IPS-18a (cell line): ENCODE measurements at regions not wholly inside any gene's neighbourhood (a gene's known extent, or its start where the extent isn't known, plus 50 kb on each side); places are given as distances from the start of the nearest gene placed in this dataset.
A peak's percentile ranks its signal among the peaks of the same experiment; 100 is the strongest.

Experiments
- H3K27ac ChIP-seq: one replicate; pipeline ENCODE4 v1.5.1; 2013; ENCODE audit warnings: low read length
- H3K27me3 ChIP-seq: one replicate; pipeline ENCODE4 v1.6.1; 2013; ENCODE audit warnings: mild to moderate bottlenecking, low read length; ENCODE audit not compliant: control insufficient read depth, insufficient read depth
- H3K36me3 ChIP-seq: one replicate; pipeline ENCODE4 v1.6.1; 2013; ENCODE audit warnings: low read depth, low read length; ENCODE audit not compliant: control insufficient read depth
- H3K4me1 ChIP-seq: one replicate; pipeline ENCODE4 v1.6.1; 2013; ENCODE audit warnings: low read depth, low read length; ENCODE audit not compliant: control insufficient read depth
- H3K4me3 ChIP-seq: one replicate; pipeline ENCODE4 v1.5.1; 2013; ENCODE audit warnings: low read length
- H3K9ac ChIP-seq: one replicate; pipeline ENCODE4 v1.6.1; 2013; ENCODE audit warnings: mild to moderate bottlenecking, low read length, moderate library complexity
- H3K9me3 ChIP-seq: one replicate; pipeline ENCODE4 v1.6.1; 2013; ENCODE audit warnings: low read depth, low read length; ENCODE audit not compliant: control insufficient read depth

GRCh38 chr5:35373249-35373648 is 143.0 kb upstream of the PRLR start:
- H3K4me1 ChIP-seq: peaks cover 4% of the 10 kb centered on the region
- H3K4me3 ChIP-seq: no peak overlapping the region
- H3K9ac ChIP-seq: no peak overlapping the region
- no peaks in the 10 kb centered on the region for H3K36me3 ChIP-seq
- no peak overlapping the region for H3K27ac ChIP-seq
- H3K9me3 ChIP-seq: no peaks in the 10 kb centered on the region
- no peaks in the 10 kb centered on the region for H3K27me3 ChIP-seq

DNA sequence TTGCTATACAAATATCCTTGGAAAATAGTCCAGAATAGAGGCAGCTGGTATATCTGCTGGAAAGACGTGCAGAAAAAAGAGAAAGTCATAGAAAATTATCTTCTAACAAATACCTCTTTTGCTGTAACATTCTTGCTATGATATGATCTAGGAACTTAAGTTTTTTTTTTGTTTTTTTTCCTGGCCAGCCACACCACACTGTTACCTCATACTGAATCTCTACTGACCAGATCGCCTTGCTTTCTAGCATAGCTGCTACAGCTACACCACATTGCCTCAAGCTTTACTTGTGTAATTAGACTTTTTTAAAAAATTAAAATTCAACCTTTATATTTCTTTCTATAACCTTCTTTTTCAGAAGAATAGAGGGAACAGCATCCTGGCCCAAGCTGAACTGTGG is 142.2 kb upstream of the PRLR start:
- Histone ChIP-seq H3K9ac (no peak overlapping the region), H3K4me1 (peaks cover 4% of the 10 kb centered on the region), H3K27me3 (no peaks in the 10 kb centered on the region), H3K27ac (no peak overlapping the region), H3K9me3 (no peaks in the 10 kb centered on the region), H3K36me3 (no peaks in the 10 kb centered on the region), H3K4me3 (no peak overlapping the region)

GRCh38 chr5:35371951-35372426 is 141.7 kb upstream of the PRLR start:
- no peak overlapping the region for H3K4me3 ChIP-seq
- H3K4me1 ChIP-seq: peaks cover 4% of the 10 kb centered on the region
- no peak overlapping the region for H3K27ac ChIP-seq
- H3K27me3 ChIP-seq: no peaks in the 10 kb centered on the region
- no peak overlapping the region for H3K9ac ChIP-seq
- H3K36me3 ChIP-seq: no peaks in the 10 kb centered on the region
- H3K9me3 ChIP-seq: no peaks in the 10 kb centered on the region

GRCh38 chr5:35370871-35371270 is 140.6 kb upstream of the PRLR start:
- H3K9ac ChIP-seq: peak overlapping the region; percentile 12
- no peak overlapping the region for H3K4me3 ChIP-seq
- H3K4me1 ChIP-seq: peaks cover 4% of the 10 kb centered on the region
- no peak overlapping the region for H3K27ac ChIP-seq
- no peaks in the 10 kb centered on the region for H3K36me3 ChIP-seq
- no peaks in the 10 kb centered on the region for H3K27me3 ChIP-seq
- no peaks in the 10 kb centered on the region for H3K9me3 ChIP-seq

GRCh38 chr5:35369965-35370790 is 139.9 kb upstream of the PRLR start:
- no peaks in the 10 kb centered on the region for H3K36me3 ChIP-seq
- peaks cover 4% of the 10 kb centered on the region for H3K4me1 ChIP-seq
- no peak overlapping the region for H3K4me3 ChIP-seq
- H3K27ac ChIP-seq: no peak overlapping the region
- H3K9ac ChIP-seq: peak overlapping the region; percentile 12
- no peaks in the 10 kb centered on the region for H3K9me3 ChIP-seq
- H3K27me3 ChIP-seq: no peaks in the 10 kb centered on the region

GRCh38 chr5:35367526-35367925 is 137.2 kb upstream of the PRLR start:
- no peaks in the 10 kb centered on the region for H3K36me3 ChIP-seq
- no peaks in the 10 kb centered on the region for H3K27me3 ChIP-seq
- H3K27ac ChIP-seq: no peak overlapping the region
- peaks cover 4% of the 10 kb centered on the region for H3K4me1 ChIP-seq
- no peak overlapping the region for H3K4me3 ChIP-seq
- no peak overlapping the region for H3K9ac ChIP-seq
- no peaks in the 10 kb centered on the region for H3K9me3 ChIP-seq

GRCh38 chr5:35365758-35366157 is 135.5 kb upstream of the PRLR start:
- Histone ChIP-seq H3K9me3 (no peaks in the 10 kb centered on the region), H3K4me1 (peaks cover 3% of the 10 kb centered on the region), H3K27ac (no peak overlapping the region), H3K27me3 (no peaks in the 10 kb centered on the region), H3K4me3 (no peak overlapping the region), H3K9ac (no peak overlapping the region), H3K36me3 (no peaks in the 10 kb centered on the region)

- no peak overlapping the region for H3K27ac ChIP-seq
Measured at GRCh38 chr5:35364350-35364749, 134.1 kb upstream of the PRLR start.

DNA sequence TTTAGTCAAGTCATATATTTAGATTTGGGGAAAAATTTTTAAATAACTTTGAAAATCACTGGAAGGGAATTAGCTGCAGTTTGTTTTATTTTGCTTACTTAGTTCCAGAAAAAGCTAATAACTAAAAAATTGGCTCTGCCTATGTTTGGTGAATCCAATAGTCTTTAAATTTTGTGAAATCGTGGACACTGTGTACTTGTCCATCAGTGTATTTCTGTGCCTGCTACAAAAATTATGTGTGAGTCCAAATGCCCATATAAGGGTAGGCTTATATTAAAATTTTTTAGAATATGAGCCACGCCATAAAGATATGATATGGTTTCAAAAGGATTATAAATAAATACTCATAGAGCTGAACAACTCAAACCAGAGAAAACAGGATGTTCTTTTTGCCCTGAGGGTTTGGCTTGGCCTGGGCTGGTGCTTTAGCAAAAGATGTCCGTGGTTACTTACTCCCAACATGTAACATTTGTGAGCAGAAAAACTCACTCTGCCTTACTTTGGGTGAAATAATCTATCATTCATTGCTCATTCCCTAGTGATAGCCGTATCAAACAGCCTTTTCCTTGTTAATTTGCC is 133.2 kb upstream of the PRLR start:
- Histone ChIP-seq H3K4me3 (no peak overlapping the region), H3K9me3 (no peaks in the 10 kb centered on the region), H3K27me3 (no peaks in the 10 kb centered on the region), H3K27ac (no peak overlapping the region), H3K9ac (no peak overlapping the region), H3K36me3 (no peaks in the 10 kb centered on the region), H3K4me1 (no peaks in the 10 kb centered on the region)

More at GRCh38 chr5:35364350-35364749, 134.1 kb upstream of the PRLR start:
- H3K9ac ChIP-seq: no peak overlapping the region
- H3K36me3 ChIP-seq: no peaks in the 10 kb centered on the region
- H3K4me3 ChIP-seq: no peak overlapping the region
- no peaks in the 10 kb centered on the region for H3K9me3 ChIP-seq
- no peaks in the 10 kb centered on the region for H3K4me1 ChIP-seq
- no peaks in the 10 kb centered on the region for H3K27me3 ChIP-seq

- no peak overlapping the region for H3K4me3 ChIP-seq
- no peaks in the 10 kb centered on the region for H3K9me3 ChIP-seq
- H3K9ac ChIP-seq: no peak overlapping the region
- H3K4me1 ChIP-seq: no peaks in the 10 kb centered on the region
- no peak overlapping the region for H3K27ac ChIP-seq
- no peaks in the 10 kb centered on the region for H3K36me3 ChIP-seq
- H3K27me3 ChIP-seq: no peaks in the 10 kb centered on the region
Measured at GRCh38 chr5:35362772-35363171, 132.5 kb upstream of the PRLR start.

DNA sequence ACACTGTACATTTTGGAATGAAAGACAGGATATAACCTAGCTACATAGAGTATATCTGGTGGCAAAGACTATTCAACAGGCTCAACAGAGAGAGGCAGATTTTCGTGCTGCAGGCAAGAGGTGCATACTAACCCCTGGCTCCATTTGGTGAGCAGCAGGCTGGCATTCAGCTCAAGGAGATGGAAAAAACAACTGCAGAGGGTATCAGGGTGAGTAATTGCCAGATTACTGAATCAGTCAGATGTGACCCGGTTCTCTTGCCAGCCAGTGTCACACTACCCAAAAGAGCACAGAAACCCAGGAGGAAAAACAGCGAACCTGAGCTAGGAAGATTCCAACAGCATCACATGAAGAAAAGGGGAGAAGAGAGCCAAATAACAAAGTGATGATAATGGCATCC is 130.4 kb upstream of the PRLR start:
- Histone ChIP-seq H3K9me3 (no peaks in the 10 kb centered on the region), H3K4me1 (no peaks in the 10 kb centered on the region), H3K9ac (no peak overlapping the region), H3K36me3 (no peaks in the 10 kb centered on the region), H3K27me3 (no peaks in the 10 kb centered on the region), H3K27ac (no peak overlapping the region), H3K4me3 (no peak overlapping the region)

GRCh38 chr5:35359859-35360258 is 129.6 kb upstream of the PRLR start:
- Histone ChIP-seq H3K4me3 (no peak overlapping the region), H3K27me3 (no peaks in the 10 kb centered on the region), H3K36me3 (no peaks in the 10 kb centered on the region), H3K9ac (no peak overlapping the region), H3K9me3 (no peaks in the 10 kb centered on the region), H3K4me1 (no peaks in the 10 kb centered on the region), H3K27ac (no peak overlapping the region)
